NCI-H2196 (cell line): ENCODE measurements at regions not wholly inside any gene's neighbourhood (a gene's known extent, or its start where the extent isn't known, plus 50 kb on each side); places are given as distances from the start of the nearest gene placed in this dataset.

Experiments
- DNase-seq: peaks from one replicate; lab custom pipeline; 2025; ENCODE audit not compliant: unreplicated experiment; lab: John Stamatoyannopoulos, UW

- no peak for DNase-seq
Observed at GRCh38 chr6:18752278-18753068, 365.3 kb downstream of the RNF144B start.

DNA sequence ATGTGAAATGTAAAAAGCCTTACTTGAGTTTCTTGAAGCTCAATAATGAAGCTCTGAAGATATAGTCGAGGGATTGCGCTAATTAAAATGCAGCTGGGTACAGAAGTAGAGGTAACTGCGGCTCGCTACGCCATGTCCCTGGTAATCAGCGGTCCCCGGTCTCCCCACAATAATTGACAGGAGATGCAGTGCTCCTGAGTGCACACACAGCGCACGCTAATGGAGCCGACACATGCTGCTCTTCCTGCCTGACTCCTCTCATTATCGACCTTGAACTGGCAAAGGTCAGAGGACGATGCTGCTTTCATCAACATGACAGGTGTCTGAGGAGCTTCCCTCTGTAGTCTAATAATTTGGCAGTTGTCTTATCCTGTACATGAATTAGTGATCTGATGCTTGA, 365.9 kb downstream of the RNF144B start:
- no peak for DNase-seq

- DNase-seq = no peak
Observed at GRCh38 chr6:18763086-18763485, 375.9 kb downstream of the RNF144B start.

DNA sequence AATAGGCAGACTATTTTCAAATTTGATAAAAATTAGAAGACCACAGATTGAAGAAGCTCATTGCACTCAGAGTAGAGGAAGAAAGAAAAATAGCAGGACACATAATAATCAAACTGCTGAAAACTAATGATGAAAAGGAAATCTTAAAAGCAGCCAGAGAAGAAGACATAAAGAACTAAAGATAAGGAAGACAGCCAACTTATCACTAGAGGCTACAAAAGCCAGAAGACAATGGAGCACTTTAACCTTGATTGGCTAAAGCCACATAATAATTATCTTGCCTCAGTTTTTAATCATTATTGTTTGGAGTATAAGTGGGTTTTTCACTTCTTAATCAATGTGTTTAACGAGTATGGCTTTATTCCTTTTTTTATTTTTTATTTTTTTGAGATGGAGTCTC, 397.6 kb downstream of the RNF144B start:
- DNase-seq = no peak

- DNase-seq = no peak
Observed at GRCh38 chr6:18785810-18786490, 398.8 kb downstream of the RNF144B start.

GRCh38 chr6:18792866-18793265, 405.7 kb downstream of the RNF144B start:
- no peak for DNase-seq

GRCh38 chr6:18795726-18796125, 408.6 kb downstream of the RNF144B start:
- no peak for DNase-seq

DNA sequence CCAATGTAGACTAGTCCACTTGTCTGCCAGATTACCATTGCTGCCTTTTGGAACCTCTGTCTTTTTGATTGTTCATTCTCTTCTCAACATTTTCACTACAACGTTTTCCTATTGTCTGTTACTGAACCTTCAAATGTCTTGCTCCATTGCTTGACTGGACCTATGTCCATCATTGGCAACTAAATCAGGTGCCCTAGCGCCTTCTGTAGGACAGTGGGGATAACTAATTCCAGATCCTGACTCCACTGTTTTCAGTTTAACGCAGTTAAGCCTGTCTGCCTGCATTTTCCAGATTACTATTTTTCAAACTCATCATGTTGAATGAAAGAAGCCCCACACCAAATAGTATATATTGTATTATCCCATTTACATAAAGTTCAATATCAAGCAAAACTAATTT, 433.6 kb downstream of the RNF144B start:
- DNase-seq = no peak

GRCh38 chr6:18823782-18824386, 436.7 kb downstream of the RNF144B start:
- peak; percentile 5 for DNase-seq

DNA sequence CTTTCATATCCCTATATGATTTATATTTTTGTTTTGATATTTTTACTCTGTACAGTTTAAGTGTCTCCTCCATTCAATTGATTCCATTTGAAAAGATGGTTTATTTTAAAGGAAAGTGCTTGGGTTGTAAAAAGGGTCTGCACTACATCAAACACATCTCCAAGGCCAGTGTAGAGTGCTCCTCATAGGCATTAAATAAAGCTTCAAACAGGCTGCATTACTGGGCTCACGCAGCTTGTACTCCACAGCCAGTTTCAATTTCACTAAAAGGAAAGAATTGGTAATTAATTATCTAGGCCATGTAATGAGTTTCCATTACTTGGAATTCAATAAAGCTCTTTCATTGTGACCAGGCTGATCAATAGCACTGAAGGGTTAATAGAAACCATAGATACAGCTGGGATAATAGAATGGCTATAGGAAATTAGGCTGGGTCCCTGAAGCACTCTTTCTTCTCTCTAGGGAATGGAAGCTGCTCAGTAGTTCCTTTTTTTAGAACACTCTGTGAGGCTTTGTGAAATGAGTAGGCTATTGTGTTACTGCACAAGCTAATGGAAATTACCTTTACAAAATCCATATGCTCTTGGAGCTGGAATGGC, 442.2 kb downstream of the RNF144B start:
- no peak for DNase-seq

GRCh38 chr6:18835976-18836375, 448.8 kb downstream of the RNF144B start:
- DNase-seq = no peak

DNA sequence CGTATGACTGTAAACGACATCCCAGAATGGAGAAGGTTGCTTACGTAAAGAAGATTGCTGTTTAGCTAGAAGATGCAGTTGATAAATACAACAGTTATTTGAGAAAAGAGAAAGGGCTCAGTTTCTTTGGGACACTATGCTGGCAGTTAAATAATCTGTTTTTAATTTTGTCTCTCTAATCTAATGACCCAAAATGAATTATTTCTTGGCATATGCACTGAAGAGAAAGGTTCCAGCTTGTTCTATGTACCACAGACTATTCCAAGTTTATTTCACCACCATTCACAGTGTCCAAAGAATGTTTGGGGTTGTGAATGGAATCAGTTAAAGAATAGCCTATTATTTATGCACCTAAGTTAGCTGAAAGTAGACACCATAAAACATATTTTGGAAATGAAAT, 449.9 kb downstream of the RNF144B start:
- no peak for DNase-seq

GRCh38 chr6:18842534-18842933, 455.4 kb downstream of the RNF144B start:
- no peak for DNase-seq

DNA sequence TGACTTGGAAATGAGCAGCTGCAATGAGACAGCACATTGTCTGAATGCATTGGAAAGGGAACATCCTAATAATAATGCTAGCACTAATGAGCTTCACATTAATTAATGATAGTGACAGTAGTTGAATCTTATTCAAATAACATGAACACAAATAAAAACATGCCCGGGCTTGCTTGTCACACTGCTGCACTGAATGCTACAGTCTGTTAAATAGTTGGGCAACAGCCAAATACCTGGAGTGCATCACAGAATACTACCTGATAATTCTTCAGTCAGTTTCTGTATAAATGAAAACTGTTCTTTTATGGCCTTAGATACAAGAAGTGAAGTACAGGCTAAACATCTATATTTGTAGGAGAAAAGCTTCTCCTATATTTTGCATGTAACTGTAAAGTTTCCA, 458.7 kb downstream of the RNF144B start:
- DNase-seq = peak; percentile 4

DNA sequence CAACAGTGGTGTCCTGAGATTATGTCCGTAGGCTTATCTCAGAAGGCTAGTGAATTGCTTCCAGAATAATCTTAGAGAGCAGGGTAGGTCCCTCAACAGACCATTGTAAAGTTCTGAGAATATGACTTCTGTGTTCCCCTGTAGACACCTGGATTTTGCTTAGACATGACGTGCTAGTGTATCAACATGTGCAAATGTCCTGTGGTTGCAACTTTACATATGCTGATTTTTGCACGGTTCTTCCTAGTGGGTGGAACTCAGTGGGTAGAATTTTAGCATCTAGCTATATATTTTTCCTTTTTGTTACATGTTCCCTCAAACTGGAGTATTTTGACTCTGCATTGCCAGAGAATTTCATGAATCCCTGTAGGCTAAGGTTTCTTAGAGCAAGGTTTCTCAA, 459.2 kb downstream of the RNF144B start:
- DNase-seq = no peak

DNA sequence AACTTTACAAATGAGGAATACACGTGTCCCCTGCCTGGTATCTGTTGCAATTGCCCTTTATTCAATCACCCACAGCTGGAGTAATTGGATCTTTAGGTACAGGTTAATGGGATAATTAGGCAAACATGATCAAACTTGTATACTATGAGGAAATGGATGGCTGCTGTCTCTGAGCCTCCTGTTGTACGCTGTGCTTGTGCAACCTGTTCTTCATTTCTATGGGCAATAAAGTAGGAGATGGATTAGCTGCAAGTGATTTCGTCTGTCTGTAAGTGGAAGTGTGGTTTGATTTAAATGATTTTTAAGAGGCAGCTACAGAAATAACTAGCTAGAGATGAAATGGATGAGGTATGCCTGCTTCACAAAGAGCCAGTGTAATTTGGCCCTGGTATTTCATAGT, 474.1 kb downstream of the RNF144B start:
- peak; percentile 30 for DNase-seq

DNA sequence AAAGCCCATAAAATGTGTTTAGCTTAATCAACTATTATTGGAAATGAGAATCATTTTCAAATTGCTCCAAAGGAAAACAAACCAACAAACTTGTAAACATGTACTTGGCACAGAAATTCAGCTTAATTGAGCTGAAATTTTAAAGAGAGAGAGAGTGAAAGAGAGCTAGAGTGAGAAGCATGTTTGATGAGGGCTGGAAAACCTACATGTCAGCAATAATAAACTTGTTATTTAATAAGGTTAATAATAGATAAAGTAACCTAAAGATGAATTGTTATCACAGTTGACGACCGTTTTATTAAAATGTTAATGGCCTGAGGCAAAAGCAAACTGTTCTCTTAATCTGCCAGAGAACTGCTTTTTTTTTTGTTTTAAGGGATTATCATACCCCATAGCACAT, 496.1 kb downstream of the RNF144B start:
- no peak for DNase-seq

DNA sequence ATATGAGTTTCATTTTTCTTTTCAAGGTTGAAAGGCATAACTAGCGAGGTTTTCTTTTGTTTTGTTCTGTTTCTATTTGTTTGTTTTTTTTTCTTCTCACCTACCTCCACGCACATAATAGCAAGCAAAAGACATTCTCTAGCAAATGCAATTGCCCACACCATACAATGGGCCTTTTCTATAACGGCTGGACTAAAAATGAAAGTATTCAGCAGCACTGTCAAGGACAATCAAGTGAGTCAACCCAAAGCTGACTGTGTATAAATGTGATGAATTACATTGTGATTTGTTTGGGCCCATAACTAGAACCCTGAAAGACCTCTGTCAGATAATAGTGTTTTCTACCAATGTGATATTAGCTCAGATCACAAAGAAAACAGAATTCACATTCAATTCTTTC, 496.7 kb downstream of the RNF144B start:
- DNase-seq = no peak

GRCh38 chr6:18893540-18894269, 506.6 kb downstream of the RNF144B start:
- no peak for DNase-seq

GRCh38 chr6:18897350-18897749, 510.2 kb downstream of the RNF144B start:
- no peak for DNase-seq

GRCh38 chr6:18904681-18905080, 517.5 kb downstream of the RNF144B start:
- no peak for DNase-seq
